SK-N-MC (cell line): ENCODE measurements at regions not wholly inside any gene's neighbourhood (a gene's known extent, or its start where the extent isn't known, plus 50 kb on each side); places are given as distances from the start of the nearest gene placed in this dataset.

Source experiments
- EZH2 ChIP-seq: fragments of 200-600 bp; sonication (generic); IDR thresholded peaks from one replicate; pipeline ENCODE4 v1.6.1; 2017; ENCODE audit warnings: antibody characterized with exemption
- POLR2AphosphoS5 ChIP-seq: IDR thresholded peaks from 2 replicates; pipeline ENCODE4 v1.6.1; 2012; ENCODE audit warnings: mild to moderate bottlenecking, low read depth, low read length, borderline replicate concordance

DNA sequence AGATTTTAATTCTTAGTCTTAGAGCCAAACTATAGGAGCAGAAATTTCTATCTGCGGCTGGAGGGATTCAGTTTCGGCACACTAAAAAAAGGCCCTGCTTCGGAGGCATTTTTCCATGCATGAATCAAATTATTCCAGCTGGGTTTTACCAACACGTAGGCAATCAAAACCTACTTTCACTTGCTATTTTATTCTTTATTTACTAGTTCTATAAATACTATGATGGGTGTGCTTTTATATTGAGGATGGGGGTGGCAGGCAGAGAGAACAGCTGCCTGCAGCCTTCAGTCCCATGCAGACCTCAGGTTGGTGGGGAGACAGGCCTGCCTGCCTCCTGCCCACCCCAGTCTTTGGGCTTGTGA lies 609.8 kb downstream of the BCOR start:
- no peak for TF ChIP-seq POLR2AphosphoS5
- no peak for TF ChIP-seq EZH2
